Loucy (cell line): ENCODE measurements at regions not wholly inside any gene's neighbourhood (a gene's known extent, or its start where the extent isn't known, plus 50 kb on each side); places are given as distances from the start of the nearest gene placed in this dataset.

Experiments
- H2AFZ ChIP-seq: fragments of 200-600 bp; sonication (generic); 2 replicates; pipeline ENCODE4 v1.6.0; 2016; ENCODE audit warnings: antibody characterized with exemption, mild to moderate bottlenecking, low read length, moderate library complexity
- H3F3A ChIP-seq: fragments of 200-600 bp; 2 replicates; pipeline ENCODE4 v1.6.0; 2016; ENCODE audit warnings: antibody characterized with exemption, low read depth, mild to moderate bottlenecking
- H3K27me3 ChIP-seq: fragments of 200-600 bp; sonication (generic); 2 replicates; pipeline ENCODE4 v1.6.1; 2014; ENCODE audit warnings: low read length, mild to moderate bottlenecking; ENCODE audit not compliant: insufficient read depth, poor library complexity, severe bottlenecking
- H3K36me3 ChIP-seq: fragments of 200-600 bp; sonication (generic); 2 replicates; pipeline ENCODE4 v1.6.1; 2016; ENCODE audit warnings: low read length; ENCODE audit not compliant: insufficient read depth
- H3K4me1 ChIP-seq: fragments of 200-600 bp; sonication (generic); 2 replicates; pipeline ENCODE4 v1.5.1; 2014; ENCODE audit warnings: low read length, mild to moderate bottlenecking; ENCODE audit not compliant: insufficient read depth, poor library complexity, severe bottlenecking
- H3K4me2 ChIP-seq: fragments of 200-600 bp; sonication (generic); 2 replicates; pipeline ENCODE4 v1.6.0; 2014; ENCODE audit warnings: antibody characterized with exemption, low read length, low read depth, mild to moderate bottlenecking; ENCODE audit not compliant: poor library complexity, severe bottlenecking
- H3K4me3 ChIP-seq: fragments of 200-600 bp; sonication (generic); 2 replicates; pipeline ENCODE4 v1.5.1; 2014; ENCODE audit warnings: low read length, mild to moderate bottlenecking, mixed read lengths; ENCODE audit not compliant: poor library complexity, severe bottlenecking
- H3K79me2 ChIP-seq: fragments of 200-600 bp; sonication (generic); 2 replicates; pipeline ENCODE4 v1.6.1; 2014; ENCODE audit warnings: low read length; ENCODE audit not compliant: insufficient read depth
- H3K9ac ChIP-seq: fragments of 200-600 bp; sonication (generic); 2 replicates; pipeline ENCODE4 v1.6.0; 2014; ENCODE audit warnings: mild to moderate bottlenecking, low read depth, low read length, moderate library complexity; ENCODE audit not compliant: poor library complexity, severe bottlenecking
- H3K9me2 ChIP-seq: fragments of 200-600 bp; sonication (generic); replicated peaks from 2 replicates; pipeline ENCODE4 v1.6.1; 2016; ENCODE audit warnings: low read depth, low read length, mixed read lengths
- H3K9me3 ChIP-seq: fragments of 200-600 bp; sonication (generic); 2 replicates; pipeline ENCODE4 v1.6.1; 2014; ENCODE audit warnings: mild to moderate bottlenecking, antibody characterized with exemption, low read length, low read depth; ENCODE audit not compliant: insufficient read depth
- H4K20me1 ChIP-seq: fragments of 200-600 bp; sonication (generic); 2 replicates; pipeline ENCODE4 v1.6.0; 2014; ENCODE audit warnings: antibody characterized with exemption, low read length, mild to moderate bottlenecking; ENCODE audit not compliant: insufficient read depth, poor library complexity, severe bottlenecking
- EZH2phosphoT487 ChIP-seq: fragments of 200-600 bp; IDR thresholded peaks from 2 replicates; pipeline ENCODE4 v1.6.1; 2018; ENCODE audit warnings: antibody characterized with exemption, mild to moderate bottlenecking, moderate library complexity, borderline replicate concordance
- TF ChIP-seq, protein P1 (sequence below): fragments of 200-600 bp; sonication (generic); conservative IDR thresholded peaks from 2 replicates; pipeline ENCODE4 v1.5.1; 2014; ENCODE audit warnings: mild to moderate bottlenecking, antibody characterized with exemption, low read length

DNA sequence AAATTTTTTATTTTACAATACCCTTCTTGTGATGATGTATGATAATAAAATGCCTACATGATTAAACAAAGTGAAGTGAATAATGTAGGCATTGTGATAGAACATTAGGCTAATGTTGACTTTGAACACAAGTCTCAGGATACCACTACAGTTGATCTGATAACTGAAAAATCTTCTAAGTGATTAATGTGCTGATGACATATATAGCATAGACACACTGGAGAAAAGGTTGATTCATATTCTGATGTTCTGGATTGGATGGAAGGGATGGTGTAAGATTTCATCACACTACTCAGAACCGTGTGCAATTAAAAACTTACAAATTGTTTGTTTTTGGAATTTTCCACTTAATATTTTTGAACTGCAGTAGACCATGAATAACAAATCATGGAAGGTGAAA lies 738.5 kb downstream of the TECRL start:
- Histone ChIP-seq H3K4me3 (no peak overlapping the region), H4K20me1 (no peaks in the 10 kb centered on the region), H3K9me2 (no peaks in the 10 kb centered on the region), H3K9me3 (no peaks in the 10 kb centered on the region), H3K4me2 (no peak overlapping the region), H3K27me3 (no peaks in the 10 kb centered on the region), H3K36me3 (no peaks in the 10 kb centered on the region), H3K9ac (no peak overlapping the region), H2AFZ (no peak overlapping the region), H3K79me2 (no peaks in the 10 kb centered on the region), H3F3A (no peaks in the 10 kb centered on the region), H3K4me1 (no peaks in the 10 kb centered on the region)
- TF ChIP-seq, protein P1, sequence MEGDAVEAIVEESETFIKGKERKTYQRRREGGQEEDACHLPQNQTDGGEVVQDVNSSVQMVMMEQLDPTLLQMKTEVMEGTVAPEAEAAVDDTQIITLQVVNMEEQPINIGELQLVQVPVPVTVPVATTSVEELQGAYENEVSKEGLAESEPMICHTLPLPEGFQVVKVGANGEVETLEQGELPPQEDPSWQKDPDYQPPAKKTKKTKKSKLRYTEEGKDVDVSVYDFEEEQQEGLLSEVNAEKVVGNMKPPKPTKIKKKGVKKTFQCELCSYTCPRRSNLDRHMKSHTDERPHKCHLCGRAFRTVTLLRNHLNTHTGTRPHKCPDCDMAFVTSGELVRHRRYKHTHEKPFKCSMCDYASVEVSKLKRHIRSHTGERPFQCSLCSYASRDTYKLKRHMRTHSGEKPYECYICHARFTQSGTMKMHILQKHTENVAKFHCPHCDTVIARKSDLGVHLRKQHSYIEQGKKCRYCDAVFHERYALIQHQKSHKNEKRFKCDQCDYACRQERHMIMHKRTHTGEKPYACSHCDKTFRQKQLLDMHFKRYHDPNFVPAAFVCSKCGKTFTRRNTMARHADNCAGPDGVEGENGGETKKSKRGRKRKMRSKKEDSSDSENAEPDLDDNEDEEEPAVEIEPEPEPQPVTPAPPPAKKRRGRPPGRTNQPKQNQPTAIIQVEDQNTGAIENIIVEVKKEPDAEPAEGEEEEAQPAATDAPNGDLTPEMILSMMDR: no peak
- no peak for TF ChIP-seq EZH2phosphoT487

GRCh38 chr4:63663870-63664269 lies 745.4 kb downstream of the TECRL start:
- H3K79me2 ChIP-seq: no peaks in the 10 kb centered on the region
- no peaks in the 10 kb centered on the region for H3F3A ChIP-seq
- H3K9me3 ChIP-seq: no peaks in the 10 kb centered on the region
- TF ChIP-seq EZH2phosphoT487: no peak
- TF ChIP-seq, protein P1: no peak
- H3K9me2 ChIP-seq: no peaks in the 10 kb centered on the region
- H3K4me3 ChIP-seq: no peak overlapping the region
- H4K20me1 ChIP-seq: no peaks in the 10 kb centered on the region
- no peak overlapping the region for H2AFZ ChIP-seq
- no peak overlapping the region for H3K9ac ChIP-seq
- H3K4me1 ChIP-seq: no peaks in the 10 kb centered on the region
- no peaks in the 10 kb centered on the region for H3K36me3 ChIP-seq
- no peaks in the 10 kb centered on the region for H3K27me3 ChIP-seq
- H3K4me2 ChIP-seq: no peak overlapping the region

DNA sequence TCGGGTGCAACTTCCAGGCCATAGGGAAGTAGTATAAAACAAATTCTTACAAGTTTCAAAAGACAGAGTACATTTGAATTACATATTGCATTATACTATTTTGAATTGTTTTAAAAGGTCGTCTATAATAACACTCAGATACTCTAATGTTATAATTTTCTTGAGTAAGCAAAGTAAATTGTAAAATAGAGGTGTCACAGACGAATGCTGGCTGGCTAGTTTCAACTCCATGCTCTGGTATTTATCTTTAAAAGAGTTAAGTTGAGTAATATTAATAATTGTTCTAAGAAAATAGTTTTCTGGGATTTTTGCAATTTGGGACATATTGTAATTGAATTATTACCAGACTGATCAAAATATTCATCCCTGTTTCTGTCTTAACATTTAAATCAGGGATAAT lies 764.9 kb downstream of the TECRL start:
- no peak overlapping the region for H3K9ac ChIP-seq
- H3K9me2 ChIP-seq: no peaks in the 10 kb centered on the region; the same call in 1 of the 2 replicates
- no peaks in the 10 kb centered on the region for H3F3A ChIP-seq
- H3K27me3 ChIP-seq: no peaks in the 10 kb centered on the region
- no peak overlapping the region for H3K4me2 ChIP-seq
- H4K20me1 ChIP-seq: no peaks in the 10 kb centered on the region
- no peak overlapping the region for H2AFZ ChIP-seq
- H3K9me3 ChIP-seq: no peaks in the 10 kb centered on the region
- no peaks in the 10 kb centered on the region for H3K4me1 ChIP-seq
- H3K36me3 ChIP-seq: no peaks in the 10 kb centered on the region
- no peaks in the 10 kb centered on the region for H3K79me2 ChIP-seq
- TF ChIP-seq, protein P1: no peak
- no peak for TF ChIP-seq EZH2phosphoT487
- H3K4me3 ChIP-seq: no peak overlapping the region
